ENCODE measurements at regions not wholly inside any gene's neighbourhood (a gene's known extent, or its start where the extent isn't known, plus 50 kb on each side); places are given as distances from the start of the nearest gene placed in this dataset.

- TF ChIP-seq TAF1 (IDR thresholded peaks at IDR 0.05; ENCODE audit: borderline replicate concordance, low read depth, low read length) (no peak), PAX8 (IDR thresholded peaks at IDR 0.05) (no peak), POLR2A (IDR thresholded peaks at IDR 0.05; ENCODE audit: low read depth, low read length) (no peak), POLR2AphosphoS5 (IDR thresholded peaks at IDR 0.05; ENCODE audit: low read length) (no peak), ESRRA (IDR thresholded peaks at IDR 0.05; ENCODE audit: low read length) (no peak), STAT3 (IDR thresholded peaks at IDR 0.05; ENCODE audit: low read depth, low read length) (no peak)
These were observed 1671.2 kb upstream of the ACO1 start for GRCh38 chr9:30713243-30713642.
